ENCODE measurements at regions not wholly inside any gene's neighbourhood (a gene's known extent, or its start where the extent isn't known, plus 50 kb on each side); places are given as distances from the start of the nearest gene placed in this dataset.

- FAIRE-seq (no peak), DNase-seq (no peak), ATAC-seq (peak in 1 of 4 donors; percentile 36)
- H3K4me1 ChIP-seq, result no peaks in the 10 kb centered on the region
- H3K4me3 ChIP-seq, result no peak overlapping the region
- TF ChIP-seq CTCF (IDR thresholded peaks at IDR 0.05), result no peak
- no peaks in the 10 kb centered on the region for H3K27me3 ChIP-seq
- H3K9me3 ChIP-seq, result no peaks in the 10 kb centered on the region
- intact Hi-C loops (cut with DNase I), result no loop called here
- WGBS, 2 donors, result 7 to 29% methylated on average over 1 of the region's 1 CpG
- H3K36me3 ChIP-seq, result no peaks in the 10 kb centered on the region
- no peak overlapping the region for H3K27ac ChIP-seq
These were observed 103.8 kb upstream of the MIER3 start for GRCh38 chr5:57055731-57056130.

GRCh38 chr5:57063773-57064172 is 110.1 kb upstream of the GPBP1 start:
- no peaks in the 10 kb centered on the region for H3K9me3 ChIP-seq
- no peak for FAIRE-seq
- H3K27me3 ChIP-seq, result no peaks in the 10 kb centered on the region
- DNase-seq, result no peak
- no peaks in the 10 kb centered on the region for H3K36me3 ChIP-seq
- TF ChIP-seq CTCF (IDR thresholded peaks at IDR 0.05), result no peak
- 62 to 67% methylated on average over 2 of the region's 2 CpGs for WGBS, 2 donors
- H3K4me1 ChIP-seq, result no peaks in the 10 kb centered on the region
- no peak overlapping the region for H3K4me3 ChIP-seq
- H3K27ac ChIP-seq, result no peak overlapping the region
- intact Hi-C loops (cut with DNase I), result no loop called here
- no peak for ATAC-seq

- no peak for TF ChIP-seq CTCF (IDR thresholded peaks at IDR 0.05)
- H3K9me3 ChIP-seq, result no peaks in the 10 kb centered on the region
- peaks cover 0 to 3% (median 0%) of the 10 kb centered on the region in 4 donors for H3K27me3 ChIP-seq
- intact Hi-C loops (cut with DNase I), result no loop called here
- 87 to 92% methylated on average over 6 of the region's 6 CpGs for WGBS, 2 donors
- no peak overlapping the region for H3K4me3 ChIP-seq
- no peak for FAIRE-seq
- DNase-seq, result no peak
- ATAC-seq, result no peak
- no peaks in the 10 kb centered on the region for H3K4me1 ChIP-seq
- H3K36me3 ChIP-seq, result no peaks in the 10 kb centered on the region
- H3K27ac ChIP-seq, result no peak overlapping the region
These were observed 106.8 kb upstream of the GPBP1 start for GRCh38 chr5:57066924-57067596.

GRCh38 chr5:57067597-57067924 is 106.3 kb upstream of the GPBP1 start:
- H3K36me3 ChIP-seq, result no peaks in the 10 kb centered on the region
- no peak for DNase-seq
- no peak for FAIRE-seq
- H3K4me3 ChIP-seq, result no peak overlapping the region
- no peak overlapping the region for H3K27ac ChIP-seq
- no peak for ATAC-seq
- no peak for TF ChIP-seq CTCF (IDR thresholded peaks at IDR 0.05)
- H3K4me1 ChIP-seq, result no peaks in the 10 kb centered on the region
- H3K9me3 ChIP-seq, result no peaks in the 10 kb centered on the region
- intact Hi-C loops (cut with DNase I), result no loop called here
- H3K27me3 ChIP-seq, result peaks cover 0 to 3% (median 0%) of the 10 kb centered on the region in 4 donors

GRCh38 chr5:57069115-57069835 is 104.6 kb upstream of the GPBP1 start:
- TF ChIP-seq CTCF (IDR thresholded peaks at IDR 0.05), result no peak
- no peaks in the 10 kb centered on the region for H3K4me1 ChIP-seq
- 82 to 87% methylated on average over 6 of the region's 6 CpGs for WGBS, 2 donors
- no peaks in the 10 kb centered on the region for H3K9me3 ChIP-seq
- H3K4me3 ChIP-seq, result no peak overlapping the region
- no peak for DNase-seq
- peaks cover 0 to 3% (median 0%) of the 10 kb centered on the region in 4 donors for H3K27me3 ChIP-seq
- no peak for ATAC-seq
- H3K36me3 ChIP-seq, result no peaks in the 10 kb centered on the region
- H3K27ac ChIP-seq, result no peak overlapping the region
- intact Hi-C loops (cut with DNase I), result no loop called here
- FAIRE-seq, result no peak
